GM21529 (cell line): ENCODE measurements at regions not wholly inside any gene's neighbourhood (a gene's known extent, or its start where the extent isn't known, plus 50 kb on each side); places are given as distances from the start of the nearest gene placed in this dataset.

Experiments used
- ATAC-seq: cut with Tn5 transposase; IDR thresholded peaks from one replicate; pipeline ENCODE4 v1.9.1; 2021; ENCODE audit not compliant: unreplicated experiment

GRCh38 chr21:29441651-29442050 lies 142.9 kb downstream of the BACH1 start:
- ATAC-seq, result no peak

DNA sequence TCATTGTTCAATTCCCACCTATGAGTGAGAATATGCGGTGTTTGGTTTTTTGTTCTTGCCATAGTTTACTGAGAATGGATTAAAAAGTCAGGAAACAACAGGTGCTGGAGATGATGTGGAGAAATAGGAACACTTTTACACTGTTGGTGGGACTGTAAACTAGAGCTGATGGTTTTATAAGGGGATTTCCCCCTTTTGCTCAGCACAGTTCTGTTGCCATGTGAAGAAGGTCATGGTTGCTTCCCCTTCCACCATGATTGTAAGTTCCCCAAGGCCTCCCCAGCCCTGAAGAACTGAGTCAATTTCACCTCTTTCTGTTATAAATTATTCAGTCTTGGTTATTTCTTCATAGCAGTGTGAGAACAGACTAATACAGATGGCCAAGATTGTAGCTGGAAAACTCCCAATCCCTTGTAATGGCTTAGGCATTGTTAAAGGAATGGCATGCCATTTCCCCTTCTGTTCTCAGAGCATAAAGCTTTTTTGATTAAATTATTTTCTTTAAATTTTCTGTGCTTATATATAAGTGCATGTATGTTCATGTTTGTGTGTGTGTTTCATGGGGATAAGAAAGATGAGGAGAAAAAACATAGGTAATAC lies 144.8 kb downstream of the BACH1 start:
- ATAC-seq, result no peak

DNA sequence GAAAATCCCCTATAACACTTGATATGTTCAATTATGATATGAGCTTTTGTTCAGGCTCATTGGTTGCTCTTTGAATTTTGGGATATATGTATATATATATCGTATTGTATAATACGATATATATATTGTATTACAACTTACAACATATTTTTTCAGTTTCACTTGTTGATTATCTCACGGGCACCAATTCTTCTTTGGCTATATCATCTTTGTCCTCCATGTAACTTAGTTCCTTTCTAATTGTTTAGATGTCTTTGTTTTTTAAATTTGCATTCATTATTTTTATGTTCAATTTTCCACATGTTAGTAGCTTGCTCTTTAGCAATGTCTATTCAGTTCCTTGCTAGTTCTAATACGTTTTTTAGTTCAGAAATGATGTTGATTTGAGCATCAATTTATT lies 150.0 kb downstream of the BACH1 start:
- no peak for ATAC-seq

GRCh38 chr21:29449306-29449950 lies 150.7 kb downstream of the BACH1 start:
- ATAC-seq, result no peak

GRCh38 chr21:29450058-29450457 lies 151.3 kb downstream of the BACH1 start:
- ATAC-seq, result no peak

GRCh38 chr21:29453511-29453910 lies 154.8 kb downstream of the BACH1 start:
- ATAC-seq, result no peak

GRCh38 chr21:29454179-29454578 lies 155.5 kb downstream of the BACH1 start:
- no peak for ATAC-seq

GRCh38 chr21:29462479-29462878 lies 163.8 kb downstream of the BACH1 start:
- ATAC-seq, result no peak

DNA sequence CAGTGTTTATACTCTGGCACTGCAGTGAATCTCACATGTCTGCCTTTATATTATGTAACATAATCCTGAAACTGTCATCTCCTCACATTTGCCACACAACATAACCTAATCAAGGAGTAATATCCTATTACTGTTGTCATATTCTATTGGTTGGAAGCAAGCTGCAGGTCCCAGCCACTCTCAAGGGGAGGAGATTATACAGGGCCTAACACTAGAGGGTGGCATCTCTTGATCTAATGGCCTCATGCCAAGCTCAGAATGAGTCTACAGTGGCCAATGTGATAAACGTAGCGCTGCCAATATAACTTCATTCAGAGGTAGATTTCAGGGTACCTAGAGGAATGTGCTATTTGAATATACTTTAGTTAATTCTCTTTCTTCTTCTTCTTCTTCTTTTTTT lies 166.8 kb downstream of the BACH1 start:
- no peak for ATAC-seq

GRCh38 chr21:29466532-29466931 lies 167.8 kb downstream of the BACH1 start:
- no peak for ATAC-seq

DNA sequence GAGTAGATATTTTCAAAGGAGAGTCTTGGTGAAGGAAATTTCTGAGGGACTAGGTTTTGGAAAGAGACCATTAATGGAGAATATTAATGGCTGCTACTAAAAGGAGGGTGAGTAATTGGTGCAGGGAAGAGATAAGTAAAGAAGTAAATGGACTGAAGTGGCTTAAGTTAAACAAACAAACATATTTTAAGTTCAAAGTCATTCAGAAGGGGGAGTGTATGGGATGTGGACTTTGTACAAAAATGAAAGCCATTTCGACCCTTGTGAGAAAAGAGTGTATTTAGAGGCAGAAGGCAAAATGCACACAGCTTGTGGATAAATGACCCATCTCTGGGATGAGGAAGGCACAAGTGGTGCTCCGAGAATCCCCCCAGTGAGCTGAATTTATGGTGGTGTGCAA lies 171.7 kb downstream of the BACH1 start:
- ATAC-seq, result no peak

- no peak for ATAC-seq
These were observed 175.1 kb downstream of the BACH1 start for GRCh38 chr21:29473808-29474207.

DNA sequence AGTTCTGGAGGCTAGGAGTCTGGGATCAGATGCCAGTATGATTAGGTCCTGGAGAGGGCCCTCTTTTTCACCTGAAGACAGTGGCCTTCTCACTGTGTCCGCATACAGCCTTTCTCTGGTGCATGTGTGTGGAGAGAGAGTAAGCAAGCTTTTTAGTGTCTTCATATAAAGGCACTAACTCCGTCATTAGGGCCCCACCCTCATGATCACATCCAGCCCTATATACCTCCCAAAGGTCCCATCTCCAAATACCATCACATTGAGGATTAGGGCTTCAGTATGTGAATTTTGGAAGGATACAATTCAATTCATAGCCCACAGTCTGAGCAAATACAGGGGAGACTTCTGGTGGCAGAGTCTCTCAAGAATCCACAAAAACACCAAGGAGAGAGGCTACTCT lies 176.6 kb downstream of the BACH1 start:
- no peak for ATAC-seq

DNA sequence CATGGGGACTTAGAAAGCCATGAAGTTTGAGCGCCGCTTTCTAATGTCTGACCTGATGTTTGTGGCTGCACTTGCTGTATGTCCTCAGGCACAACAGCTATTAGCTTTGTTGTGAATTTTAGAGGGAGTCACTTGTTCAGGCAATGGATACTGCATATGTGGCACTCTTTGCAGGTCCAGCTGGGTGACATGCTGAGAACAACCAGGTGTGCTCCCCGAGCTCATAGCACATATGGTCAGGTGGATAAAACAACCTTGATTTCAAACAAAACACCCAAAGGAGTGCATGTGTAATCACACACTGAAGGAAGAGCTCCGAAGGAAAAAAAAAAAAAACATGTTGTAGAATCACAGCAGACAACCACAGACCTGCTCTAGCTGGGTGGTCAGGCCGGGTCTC lies 178.6 kb downstream of the BACH1 start:
- ATAC-seq, result no peak

DNA sequence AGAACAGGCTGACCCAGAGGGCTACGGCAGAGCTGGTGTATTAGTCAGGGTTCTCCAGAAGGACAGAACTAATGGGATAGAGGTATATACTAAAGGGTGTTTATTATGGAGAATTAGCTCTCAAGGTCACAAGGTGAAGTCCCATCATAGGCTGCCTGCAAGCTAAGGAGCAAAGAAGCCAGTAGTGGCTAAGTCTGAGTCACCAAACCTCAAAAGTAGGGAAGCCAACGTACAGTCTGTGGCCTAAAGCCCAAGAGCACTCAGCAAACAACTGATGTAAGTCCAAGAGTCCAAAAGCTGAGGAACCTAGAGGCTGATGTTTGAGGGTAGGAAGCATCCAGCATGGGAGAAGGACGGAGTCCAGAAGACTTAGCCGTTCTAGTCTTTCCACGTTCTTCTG lies 179.2 kb downstream of the BACH1 start:
- ATAC-seq, result no peak

DNA sequence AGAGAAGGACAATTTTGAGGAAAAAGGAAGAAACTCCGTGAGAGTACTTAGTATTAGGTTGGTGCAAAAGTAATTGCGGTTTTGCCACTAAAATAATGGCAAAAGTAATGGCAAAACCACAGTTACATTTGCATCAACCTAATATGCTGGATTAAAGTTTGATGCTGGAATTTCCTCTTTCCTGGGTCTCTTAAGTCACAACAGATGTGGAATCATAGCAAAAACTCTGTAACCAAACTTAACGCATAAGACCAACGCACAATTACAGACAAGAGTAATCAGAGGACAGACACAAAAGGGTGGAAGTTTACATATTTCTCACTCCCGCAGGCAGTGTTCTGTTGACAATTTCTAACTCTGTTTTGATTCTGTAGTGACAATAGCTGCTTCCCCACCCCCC lies 182.4 kb downstream of the BACH1 start:
- ATAC-seq, result no peak

GRCh38 chr21:29481641-29482040 lies 182.9 kb downstream of the BACH1 start:
- ATAC-seq, result no peak

DNA sequence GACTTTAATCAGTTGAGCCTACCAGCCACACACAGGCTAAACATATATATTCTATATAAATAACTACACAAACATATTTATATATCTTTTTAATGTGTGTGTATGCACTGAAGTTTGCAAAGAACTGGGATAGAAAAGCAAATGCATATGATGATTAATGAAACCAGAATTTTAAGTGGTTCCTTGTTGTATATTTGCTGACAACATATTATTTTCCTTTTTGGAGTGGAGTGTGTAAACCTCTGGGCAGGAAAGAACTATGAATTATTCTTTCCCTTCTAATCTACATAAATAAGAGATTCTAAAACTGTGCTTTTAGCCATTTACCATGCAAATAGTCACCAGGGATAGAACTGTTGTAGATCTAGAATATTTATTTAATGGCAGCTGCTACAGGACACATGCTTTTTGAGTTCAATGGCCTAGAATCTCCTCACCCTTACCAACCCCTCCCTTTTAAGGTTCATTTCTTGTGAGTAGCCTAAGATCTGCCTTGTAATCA lies 187.6 kb downstream of the BACH1 start:
- ATAC-seq, result no peak
